OCI-LY3 (cell line): ENCODE measurements at regions not wholly inside any gene's neighbourhood (a gene's known extent, or its start where the extent isn't known, plus 50 kb on each side); places are given as distances from the start of the nearest gene placed in this dataset.

ENCODE experiments used
- H2AFZ ChIP-seq: fragments of 200-600, 300-600 bp; shearing (Covaris generic); 2 replicates; pipeline ENCODE4 v1.6.0; 2014; ENCODE audit warnings: antibody characterized with exemption, low read depth, low read length
- H3K27ac ChIP-seq: fragments of 200-600, 300-600 bp; sonication (generic); 2 replicates; pipeline ENCODE4 v1.5.1; 2014; ENCODE audit warnings: mild to moderate bottlenecking, low read length, moderate library complexity, mixed read lengths
- H3K27me3 ChIP-seq: fragments of 200-600, 300-600 bp; sonication (generic); 2 replicates; pipeline ENCODE4 v1.6.1; 2014; ENCODE audit warnings: low read depth, low read length, mixed read lengths
- H3K36me3 ChIP-seq: fragments of 200-600, 300-600 bp; sonication (generic); replicated peaks from 2 replicates; pipeline ENCODE3; 2014; ENCODE audit warnings: low read depth, low read length, mixed read lengths
- H3K4me1 ChIP-seq: fragments of 300-600, 200-600 bp; sonication (generic); 2 replicates; pipeline ENCODE4 v1.6.1; 2014; ENCODE audit warnings: low read length, mixed read lengths
- H3K4me2 ChIP-seq: fragments of 200-600, 300-600 bp; sonication (generic); 2 replicates; pipeline ENCODE4 v1.6.1; 2014; ENCODE audit warnings: low read length, mixed read lengths
- H3K4me3 ChIP-seq: fragments of 300-600, 200-600 bp; sonication (generic); 2 replicates; pipeline ENCODE4 v1.5.1; 2014; ENCODE audit warnings: antibody characterized with exemption, mild to moderate bottlenecking, low read length, moderate library complexity
- H3K79me2 ChIP-seq: fragments of 300-600, 200-600 bp; shearing (Covaris generic); 2 replicates; pipeline ENCODE4 v1.6.1; 2014; ENCODE audit warnings: mild to moderate bottlenecking, low read length, mixed read lengths
- H3K9ac ChIP-seq: fragments of 300-600, 200-600 bp; shearing (Covaris generic); 2 replicates; pipeline ENCODE4 v1.6.0; 2014; ENCODE audit warnings: mild to moderate bottlenecking, low read length, moderate library complexity
- H3K9me3 ChIP-seq: fragments of 200-600, 300-600 bp; shearing (Covaris generic); 2 replicates; pipeline ENCODE4 v1.6.1; 2014; ENCODE audit warnings: low read length, mixed read lengths; ENCODE audit not compliant: insufficient read depth
- H4K20me1 ChIP-seq: fragments of 200-600, 300-600 bp; sonication (generic); 2 replicates; pipeline ENCODE4 v1.6.1; 2016; ENCODE audit warnings: low read length, mixed read lengths; ENCODE audit not compliant: insufficient read depth
- CTCF ChIP-seq: fragments of 200-600, 300-600 bp; sonication (generic); IDR thresholded peaks from 2 replicates; pipeline ENCODE4 v1.5.1; 2014; ENCODE audit warnings: antibody characterized with exemption, low read length, low read depth
- EZH2phosphoT487 ChIP-seq: fragments of 200-600 bp; shearing (Covaris generic); IDR thresholded peaks from 2 replicates; pipeline ENCODE4 v1.6.1; 2018; ENCODE audit warnings: antibody characterized with exemption, mixed run types, low read depth

GRCh38 chr4:116332508-116332907 is 752.9 kb downstream of the TRAM1L1 start:
- H3K4me2 ChIP-seq: no peak overlapping the region
- H3K4me3 ChIP-seq: no peak overlapping the region
- no peak overlapping the region for H2AFZ ChIP-seq
- no peaks in the 10 kb centered on the region for H3K9me3 ChIP-seq
- peaks cover 7% of the 10 kb centered on the region; the same call in 1 of the 2 replicates for H3K4me1 ChIP-seq
- no peaks in the 10 kb centered on the region for H3K79me2 ChIP-seq
- H3K27ac ChIP-seq: no peak overlapping the region
- H3K36me3 ChIP-seq: no peaks in the 10 kb centered on the region
- H4K20me1 ChIP-seq: no peaks in the 10 kb centered on the region
- no peak overlapping the region for H3K9ac ChIP-seq
- H3K27me3 ChIP-seq: no peaks in the 10 kb centered on the region
- TF ChIP-seq CTCF: no peak
- no peak for TF ChIP-seq EZH2phosphoT487

DNA sequence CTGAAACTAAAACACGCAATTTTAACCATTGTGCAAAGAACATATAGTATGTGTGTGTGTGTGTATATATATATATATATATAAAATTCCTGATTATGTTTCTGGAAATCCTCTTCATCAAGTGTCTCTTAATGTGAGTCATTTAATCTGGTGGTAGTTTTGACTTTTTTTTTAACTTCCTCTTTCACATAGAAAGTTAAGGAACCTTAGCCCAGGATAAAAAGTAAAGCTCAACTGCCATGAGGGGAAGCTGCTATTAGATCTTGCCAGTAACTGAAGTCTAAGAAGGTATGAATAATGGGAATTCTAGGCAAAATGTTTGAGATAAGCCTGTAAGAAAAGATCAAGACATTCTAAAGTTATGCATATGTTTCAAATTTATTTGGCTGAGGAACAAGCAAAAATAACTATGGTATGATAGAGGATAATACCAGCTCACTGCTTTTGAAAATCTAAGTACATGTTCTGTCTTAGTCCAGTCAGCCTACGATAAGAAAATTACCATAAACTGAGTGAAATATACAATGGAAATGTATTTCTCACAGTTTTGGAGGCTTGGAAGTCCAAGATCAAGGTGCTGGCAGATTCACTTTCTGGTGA is 757.0 kb downstream of the TRAM1L1 start:
- no peaks in the 10 kb centered on the region for H3K9me3 ChIP-seq
- H3K4me3 ChIP-seq: no peak overlapping the region
- H3K27ac ChIP-seq: no peak overlapping the region
- TF ChIP-seq EZH2phosphoT487 (no peak), CTCF (no peak)
- no peak overlapping the region for H3K9ac ChIP-seq
- no peaks in the 10 kb centered on the region for H3K79me2 ChIP-seq
- H3K4me1 ChIP-seq: peaks cover 7% of the 10 kb centered on the region; the same call in 1 of the 2 replicates
- no peaks in the 10 kb centered on the region for H3K27me3 ChIP-seq
- no peak overlapping the region for H3K4me2 ChIP-seq
- H4K20me1 ChIP-seq: no peaks in the 10 kb centered on the region
- no peaks in the 10 kb centered on the region for H3K36me3 ChIP-seq
- no peak overlapping the region for H2AFZ ChIP-seq

GRCh38 chr4:116323606-116324005 is 761.8 kb downstream of the TRAM1L1 start:
- Histone ChIP-seq H3K4me1 (peaks cover 7% of the 10 kb centered on the region; the same call in 1 of the 2 replicates), H3K9ac (no peak overlapping the region), H3K27ac (no peak overlapping the region), H4K20me1 (no peaks in the 10 kb centered on the region), H3K36me3 (no peaks in the 10 kb centered on the region), H3K4me3 (no peak overlapping the region), H3K4me2 (no peak overlapping the region), H3K27me3 (no peaks in the 10 kb centered on the region), H3K79me2 (no peaks in the 10 kb centered on the region), H3K9me3 (no peaks in the 10 kb centered on the region), H2AFZ (no peak overlapping the region)
- TF ChIP-seq CTCF: no peak
- no peak for TF ChIP-seq EZH2phosphoT487

DNA sequence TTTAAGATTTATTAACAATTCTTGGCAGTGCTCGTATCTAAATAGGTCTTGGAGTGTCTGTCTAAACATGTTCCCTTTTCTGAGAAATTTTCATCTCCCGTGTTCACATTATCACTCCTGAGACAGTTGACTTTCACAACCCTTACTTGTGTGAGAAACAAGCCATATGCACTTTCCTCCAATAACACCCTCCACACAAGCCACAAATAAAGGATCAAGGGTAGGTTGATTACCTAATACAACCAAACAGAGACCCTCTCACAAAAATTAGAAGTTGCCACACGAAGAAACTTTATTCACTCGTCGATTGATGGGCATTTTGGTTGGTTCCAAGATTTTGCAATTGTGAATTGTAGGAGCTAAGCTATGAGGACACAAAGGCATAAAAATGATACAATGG is 763.9 kb downstream of the TRAM1L1 start:
- H4K20me1 ChIP-seq: no peaks in the 10 kb centered on the region
- H3K4me3 ChIP-seq: no peak overlapping the region
- H3K4me1 ChIP-seq: no peaks in the 10 kb centered on the region
- no peaks in the 10 kb centered on the region for H3K79me2 ChIP-seq
- no peak overlapping the region for H3K9ac ChIP-seq
- no peaks in the 10 kb centered on the region for H3K9me3 ChIP-seq
- no peak overlapping the region for H2AFZ ChIP-seq
- TF ChIP-seq EZH2phosphoT487: no peak
- no peak for TF ChIP-seq CTCF
- H3K36me3 ChIP-seq: no peaks in the 10 kb centered on the region
- no peak overlapping the region for H3K4me2 ChIP-seq
- H3K27ac ChIP-seq: no peak overlapping the region
- no peaks in the 10 kb centered on the region for H3K27me3 ChIP-seq
